ENCODE measurements at regions not wholly inside any gene's neighbourhood (a gene's known extent, or its start where the extent isn't known, plus 50 kb on each side); places are given as distances from the start of the nearest gene placed in this dataset.

DNA sequence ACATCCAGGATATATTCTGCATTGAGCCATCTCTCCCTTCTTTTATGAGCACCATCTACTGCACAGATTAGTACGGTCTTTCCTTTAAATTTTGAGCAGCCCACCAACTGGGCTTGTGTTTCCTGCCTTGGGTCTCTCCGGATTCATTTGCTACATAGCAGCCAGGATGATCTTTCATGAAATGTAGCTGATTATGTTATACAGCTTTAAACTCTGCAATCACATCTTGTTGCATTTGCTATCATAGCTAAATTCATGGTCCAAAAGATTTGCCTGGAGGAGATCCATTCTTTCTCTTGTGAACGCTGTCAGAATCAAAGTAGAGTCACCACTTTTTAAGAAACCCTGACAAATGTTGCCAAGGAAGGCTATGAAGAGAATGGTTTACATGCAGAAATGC is 215.1 kb upstream of the LRRTM4 start:
- no peak for TF ChIP-seq ZC3H10 (CRISPR knock-in tag; IDR thresholded peaks at IDR 0.05)
- no peak for TF ChIP-seq ZNF70 (CRISPR knock-in tag; IDR thresholded peaks at IDR 0.05)
- TF ChIP-seq, protein P1, sequence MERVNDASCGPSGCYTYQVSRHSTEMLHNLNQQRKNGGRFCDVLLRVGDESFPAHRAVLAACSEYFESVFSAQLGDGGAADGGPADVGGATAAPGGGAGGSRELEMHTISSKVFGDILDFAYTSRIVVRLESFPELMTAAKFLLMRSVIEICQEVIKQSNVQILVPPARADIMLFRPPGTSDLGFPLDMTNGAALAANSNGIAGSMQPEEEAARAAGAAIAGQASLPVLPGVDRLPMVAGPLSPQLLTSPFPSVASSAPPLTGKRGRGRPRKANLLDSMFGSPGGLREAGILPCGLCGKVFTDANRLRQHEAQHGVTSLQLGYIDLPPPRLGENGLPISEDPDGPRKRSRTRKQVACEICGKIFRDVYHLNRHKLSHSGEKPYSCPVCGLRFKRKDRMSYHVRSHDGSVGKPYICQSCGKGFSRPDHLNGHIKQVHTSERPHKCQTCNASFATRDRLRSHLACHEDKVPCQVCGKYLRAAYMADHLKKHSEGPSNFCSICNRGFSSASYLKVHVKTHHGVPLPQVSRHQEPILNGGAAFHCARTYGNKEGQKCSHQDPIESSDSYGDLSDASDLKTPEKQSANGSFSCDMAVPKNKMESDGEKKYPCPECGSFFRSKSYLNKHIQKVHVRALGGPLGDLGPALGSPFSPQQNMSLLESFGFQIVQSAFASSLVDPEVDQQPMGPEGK (CRISPR knock-in tag; IDR thresholded peaks at IDR 0.05; ENCODE audit: borderline replicate concordance): no peak
- no peak for TF ChIP-seq RARB (CRISPR knock-in tag; IDR thresholded peaks at IDR 0.05)
- no peak for TF ChIP-seq ISL1 (CRISPR knock-in tag; IDR thresholded peaks at IDR 0.05)
- TF ChIP-seq BACH2 (CRISPR knock-in tag; IDR thresholded peaks at IDR 0.05; ENCODE audit: borderline replicate concordance): no peak
- no peak for TF ChIP-seq ZNF565 (CRISPR knock-in tag; conservative IDR thresholded peaks at IDR 0.05; ENCODE audit: low read depth)
- TF ChIP-seq GLIS3 (CRISPR knock-in tag; IDR thresholded peaks at IDR 0.05): no peak
- TF ChIP-seq, protein P2, sequence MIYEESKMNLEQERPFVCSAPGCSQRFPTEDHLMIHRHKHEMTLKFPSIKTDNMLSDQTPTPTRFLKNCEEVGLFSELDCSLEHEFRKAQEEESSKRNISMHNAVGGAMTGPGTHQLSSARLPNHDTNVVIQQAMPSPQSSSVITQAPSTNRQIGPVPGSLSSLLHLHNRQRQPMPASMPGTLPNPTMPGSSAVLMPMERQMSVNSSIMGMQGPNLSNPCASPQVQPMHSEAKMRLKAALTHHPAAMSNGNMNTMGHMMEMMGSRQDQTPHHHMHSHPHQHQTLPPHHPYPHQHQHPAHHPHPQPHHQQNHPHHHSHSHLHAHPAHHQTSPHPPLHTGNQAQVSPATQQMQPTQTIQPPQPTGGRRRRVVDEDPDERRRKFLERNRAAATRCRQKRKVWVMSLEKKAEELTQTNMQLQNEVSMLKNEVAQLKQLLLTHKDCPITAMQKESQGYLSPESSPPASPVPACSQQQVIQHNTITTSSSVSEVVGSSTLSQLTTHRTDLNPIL (CRISPR knock-in tag; IDR thresholded peaks at IDR 0.05; ENCODE audit: low read depth): no peak
- no peak for TF ChIP-seq TOX (CRISPR knock-in tag; IDR thresholded peaks at IDR 0.05; ENCODE audit: borderline replicate concordance)

Measured in SK-N-SH treated with all-trans-retinoic acid at 6 μM for 48 hours (cell line).